Activated CD4-positive, CD25-positive, alpha-beta regulatory T cell treated with anti-CD3 and anti-CD28 coated beads, Interleukin-2, amount 50 U/mL, for 72 hours (primary cell): ENCODE measurements at regions not wholly inside any gene's neighbourhood (a gene's known extent, or its start where the extent isn't known, plus 50 kb on each side); places are given as distances from the start of the nearest gene placed in this dataset.

Experiments
- DNase-seq: peaks from one replicate; pipeline ENCODE4 v3.0.0; 2021

DNA sequence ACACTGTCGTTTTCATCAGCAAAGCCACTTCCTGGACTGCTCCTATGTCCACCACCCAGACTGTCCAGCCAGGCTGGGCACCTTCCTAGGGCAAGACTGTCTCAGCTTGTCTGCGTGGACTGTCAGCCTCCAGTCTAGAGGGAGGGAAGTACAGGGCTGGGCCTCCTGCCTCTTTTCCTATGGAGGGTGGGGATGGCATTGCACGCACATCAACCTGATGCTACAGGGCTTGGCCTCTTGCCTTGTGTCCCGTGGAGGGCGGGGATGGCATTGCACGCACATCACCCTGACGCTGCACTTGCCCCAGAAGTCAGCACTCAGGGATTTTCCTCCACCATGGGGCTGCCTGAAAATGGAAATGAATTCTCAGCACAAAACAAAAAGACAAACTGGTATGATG, 304.2 kb upstream of the CDH4 start:
- DNase-seq, result no peak

DNA sequence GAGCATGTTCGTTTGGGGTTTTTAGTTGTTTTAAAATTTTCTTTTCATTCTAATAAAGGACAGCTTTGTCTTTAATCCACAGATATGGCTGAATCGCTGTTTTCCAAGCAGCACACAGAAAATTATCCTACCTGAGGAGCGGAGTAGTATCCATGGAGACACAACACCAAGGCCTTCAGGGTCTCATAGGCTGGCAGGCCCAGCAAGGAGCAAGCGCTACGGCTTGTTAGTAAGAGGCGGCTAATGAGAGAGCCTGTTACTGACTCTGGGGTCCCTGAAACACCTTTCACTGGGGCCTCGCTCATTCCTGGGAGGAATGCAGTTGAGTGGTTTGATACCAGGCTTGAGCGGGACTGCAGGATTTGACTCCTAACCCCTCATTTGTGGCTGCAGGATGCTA, 303.8 kb upstream of the CDH4 start:
- no peak for DNase-seq

DNA sequence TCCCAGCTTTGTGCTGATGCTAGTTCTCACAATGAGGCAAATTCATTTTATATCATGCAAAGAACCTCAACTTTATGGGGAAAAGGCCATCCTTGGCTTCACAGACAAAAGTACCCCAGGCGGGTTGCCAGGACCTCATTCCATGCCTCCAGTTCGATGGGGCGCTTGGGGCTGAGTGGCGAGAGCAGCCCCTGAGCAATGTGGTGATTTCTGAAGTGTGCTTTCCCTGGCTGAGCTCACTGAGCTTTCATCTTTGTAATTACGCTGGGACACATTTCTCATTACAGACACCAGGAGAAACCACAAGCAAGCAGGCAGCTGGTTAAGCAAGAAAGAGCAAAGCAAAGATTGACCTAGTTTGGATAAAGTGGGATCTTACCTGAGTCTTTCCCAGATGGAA, 301.5 kb upstream of the CDH4 start:
- no peak for DNase-seq

DNA sequence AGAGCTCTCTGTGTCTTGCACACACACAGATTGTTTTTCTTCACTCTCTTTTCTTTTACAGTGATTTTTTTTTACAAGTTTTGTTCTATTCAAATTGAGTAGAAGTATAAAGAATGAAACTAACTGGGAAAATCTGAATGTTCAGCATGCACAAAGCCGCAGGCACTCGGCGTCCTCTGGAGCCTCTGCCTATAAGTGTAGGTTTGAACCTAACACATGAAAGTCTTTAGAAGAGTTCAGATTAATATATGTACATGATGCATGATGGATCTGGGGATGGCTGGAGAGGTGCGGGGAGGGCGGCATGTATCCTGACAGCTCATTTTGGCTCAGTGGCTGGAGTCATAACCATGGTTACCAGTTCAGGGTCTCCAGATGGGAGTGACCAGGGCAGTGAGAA, 301.1 kb upstream of the CDH4 start:
- no peak for DNase-seq

DNA sequence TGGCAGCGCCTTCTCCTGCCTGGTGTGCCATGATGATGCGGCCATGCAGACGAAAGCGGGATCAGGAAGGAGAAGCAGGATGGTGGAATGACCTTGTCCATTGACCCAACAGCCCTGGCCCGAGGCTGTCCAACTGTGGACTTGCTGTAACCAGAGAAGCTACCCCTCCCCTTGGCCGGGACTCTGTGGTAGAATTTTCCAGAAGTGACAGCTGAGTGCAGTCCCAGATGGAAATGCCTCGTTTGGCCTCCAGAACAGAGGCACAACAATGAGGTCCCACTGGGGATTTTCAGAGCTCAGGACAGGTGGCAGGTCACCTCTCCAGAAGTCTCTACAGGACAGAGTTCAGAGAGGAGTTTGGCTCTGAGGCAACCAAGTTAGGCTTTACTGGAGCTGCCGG, 299.2 kb upstream of the CDH4 start:
- DNase-seq, result no peak

- DNase-seq, result no peak
Measured at GRCh38 chr20:60953321-60953720, 298.7 kb upstream of the CDH4 start.

DNA sequence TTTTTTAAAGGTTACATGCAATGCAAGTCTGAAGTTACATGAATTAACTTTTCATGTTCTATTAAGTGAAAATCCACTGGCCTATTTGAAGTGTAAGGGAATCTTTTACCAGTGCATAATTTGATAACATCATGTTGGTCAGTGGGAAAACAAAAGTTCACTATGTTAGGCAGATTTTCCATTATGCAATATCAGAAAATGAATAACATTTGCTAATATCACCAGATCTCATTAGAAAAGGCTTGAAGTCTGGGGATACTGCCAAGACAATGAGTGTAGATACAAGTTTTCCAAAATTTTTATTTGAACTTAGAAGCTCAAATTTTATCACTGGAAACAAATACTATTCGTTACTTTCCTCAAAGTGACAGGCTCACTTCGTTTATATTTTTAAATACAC, 296.4 kb upstream of the CDH4 start:
- no peak for DNase-seq

DNA sequence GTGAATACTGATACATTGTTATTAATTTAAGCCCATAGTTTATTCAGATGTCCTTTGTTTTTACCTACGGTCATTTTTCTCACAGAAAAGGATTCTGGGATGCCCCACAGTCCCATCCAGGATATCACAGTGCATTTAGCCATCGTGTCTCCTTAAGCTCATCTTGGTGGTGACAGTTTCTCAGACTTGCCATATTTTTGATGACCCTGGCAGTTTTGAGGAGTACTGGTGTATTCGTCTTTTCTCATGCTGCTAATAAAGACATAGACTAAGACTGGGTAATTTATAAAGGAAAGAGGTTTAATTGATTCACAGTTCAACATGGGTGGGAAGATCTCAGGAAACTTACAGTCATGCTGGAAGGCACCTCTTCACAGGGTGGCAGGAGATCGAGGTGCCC, 295.9 kb upstream of the CDH4 start:
- DNase-seq, result no peak

GRCh38 chr20:60957621-60958020, 294.4 kb upstream of the CDH4 start:
- DNase-seq, result no peak

DNA sequence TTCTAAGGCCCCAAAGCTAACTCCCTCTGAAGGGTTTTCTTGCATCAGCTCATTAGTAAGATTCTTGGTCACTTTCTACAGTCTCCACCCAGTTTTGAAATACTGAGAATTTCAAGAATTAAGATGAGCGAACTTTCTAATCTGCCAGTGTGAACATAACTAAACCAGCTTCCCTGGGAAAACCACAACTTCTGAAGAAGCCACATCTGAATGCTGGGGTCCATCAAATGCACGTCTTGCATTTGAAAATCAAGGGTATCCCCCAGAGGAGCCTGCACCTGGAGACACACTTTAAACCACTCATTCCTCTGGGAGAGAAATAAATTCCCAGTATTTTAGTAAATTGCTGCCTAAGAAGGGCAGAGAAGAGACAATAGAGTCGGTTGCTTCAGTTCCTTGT, 292.1 kb upstream of the CDH4 start:
- DNase-seq, result no peak

- no peak for DNase-seq
Measured at GRCh38 chr20:60960500-60960899, 291.6 kb upstream of the CDH4 start.

DNA sequence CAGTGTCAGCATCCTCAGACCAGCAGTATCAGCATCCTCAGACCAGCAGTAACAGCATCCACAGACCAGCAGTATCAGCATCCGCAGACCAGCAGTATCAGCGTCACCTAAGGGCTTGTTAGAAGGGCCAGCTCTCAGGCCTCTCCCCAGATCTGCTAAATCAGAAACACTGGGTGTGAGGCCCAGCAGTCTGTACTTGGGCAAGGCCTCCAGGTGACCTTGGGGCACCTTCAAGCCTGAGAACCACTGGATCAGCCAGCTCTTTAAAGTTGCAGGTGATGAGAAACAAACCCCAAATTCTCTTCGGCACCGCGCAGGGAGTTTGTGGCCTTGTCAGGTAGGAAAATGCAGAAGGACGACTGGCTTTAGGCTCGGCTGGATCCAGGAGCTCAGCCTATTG, 290.5 kb upstream of the CDH4 start:
- DNase-seq, result no peak

DNA sequence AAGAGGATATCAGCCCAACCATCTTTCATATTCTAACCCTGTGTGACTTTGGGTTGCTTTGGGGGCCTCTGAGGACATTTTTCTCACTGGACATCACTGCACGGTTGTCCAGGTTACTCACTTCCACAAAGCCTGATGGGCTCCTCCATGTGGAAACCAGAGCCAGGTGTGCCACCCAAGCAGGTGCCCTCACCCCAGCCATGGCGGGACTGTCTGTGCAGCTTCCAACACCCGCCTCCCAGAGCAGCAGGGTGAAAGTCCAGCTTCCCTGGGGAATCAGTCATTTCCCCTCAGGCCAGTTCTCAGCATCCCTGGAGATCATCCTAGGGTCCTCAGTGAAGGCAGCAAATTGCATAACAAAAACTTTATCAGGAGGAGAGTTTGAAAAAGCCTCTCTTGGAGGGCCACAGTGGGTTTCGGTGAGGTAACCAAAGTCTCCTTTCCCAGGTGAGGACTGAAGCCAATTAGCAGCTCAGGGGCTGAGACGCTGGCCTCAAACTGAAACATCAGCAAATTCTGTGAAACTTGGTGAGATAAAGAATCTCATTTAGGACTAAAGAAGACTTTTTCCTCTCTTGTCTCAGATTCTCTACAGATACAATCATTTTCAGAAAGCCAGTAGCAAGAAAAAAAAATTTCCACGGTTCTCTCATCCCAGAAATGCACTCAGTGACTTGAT, 289.6 kb upstream of the CDH4 start:
- DNase-seq, result no peak

- DNase-seq, result no peak
Measured at GRCh38 chr20:60963146-60963545, 288.9 kb upstream of the CDH4 start.

DNA sequence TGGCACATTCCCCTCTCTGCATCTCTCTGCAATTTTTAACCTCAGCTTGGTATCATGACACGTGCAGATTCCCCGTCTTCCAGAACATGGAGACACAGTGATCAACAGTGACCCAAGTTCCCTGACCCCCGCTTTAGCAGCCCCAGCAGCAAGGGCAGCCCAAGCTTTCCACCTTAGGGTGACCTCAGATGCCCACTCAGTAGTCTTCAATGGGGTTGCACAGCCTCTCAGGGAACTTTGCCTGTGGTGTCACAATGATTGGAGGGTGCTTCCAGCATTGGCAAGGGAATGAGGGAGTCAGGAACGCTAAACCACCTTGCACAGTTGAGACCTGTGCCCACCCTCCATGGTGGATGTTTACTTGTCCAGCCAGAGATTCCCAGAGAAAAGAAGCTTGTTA, 287.1 kb upstream of the CDH4 start:
- no peak for DNase-seq

GRCh38 chr20:60966031-60966430, 286.0 kb upstream of the CDH4 start:
- DNase-seq, result no peak

DNA sequence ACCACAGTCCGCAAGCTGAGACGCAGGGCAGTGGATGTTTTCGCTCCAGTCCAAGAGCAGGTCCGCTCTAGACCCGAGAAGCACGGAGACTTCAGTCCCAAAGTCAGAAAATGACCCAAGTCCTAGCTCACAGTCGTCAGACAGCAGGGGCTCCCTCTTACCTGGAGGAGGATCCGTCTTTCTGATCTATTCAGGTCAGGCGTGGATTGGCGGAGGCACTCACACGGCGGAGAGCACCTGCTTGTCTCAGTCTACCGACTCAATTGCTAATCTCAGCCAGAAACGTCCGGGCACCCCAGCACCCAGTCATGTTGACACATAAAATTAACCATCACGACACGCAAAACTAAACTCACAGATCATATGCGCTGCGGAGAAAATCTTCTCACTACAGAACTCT, 285.3 kb upstream of the CDH4 start:
- no peak for DNase-seq

GRCh38 chr20:60967431-60968316, 284.4 kb upstream of the CDH4 start:
- DNase-seq, result no peak

DNA sequence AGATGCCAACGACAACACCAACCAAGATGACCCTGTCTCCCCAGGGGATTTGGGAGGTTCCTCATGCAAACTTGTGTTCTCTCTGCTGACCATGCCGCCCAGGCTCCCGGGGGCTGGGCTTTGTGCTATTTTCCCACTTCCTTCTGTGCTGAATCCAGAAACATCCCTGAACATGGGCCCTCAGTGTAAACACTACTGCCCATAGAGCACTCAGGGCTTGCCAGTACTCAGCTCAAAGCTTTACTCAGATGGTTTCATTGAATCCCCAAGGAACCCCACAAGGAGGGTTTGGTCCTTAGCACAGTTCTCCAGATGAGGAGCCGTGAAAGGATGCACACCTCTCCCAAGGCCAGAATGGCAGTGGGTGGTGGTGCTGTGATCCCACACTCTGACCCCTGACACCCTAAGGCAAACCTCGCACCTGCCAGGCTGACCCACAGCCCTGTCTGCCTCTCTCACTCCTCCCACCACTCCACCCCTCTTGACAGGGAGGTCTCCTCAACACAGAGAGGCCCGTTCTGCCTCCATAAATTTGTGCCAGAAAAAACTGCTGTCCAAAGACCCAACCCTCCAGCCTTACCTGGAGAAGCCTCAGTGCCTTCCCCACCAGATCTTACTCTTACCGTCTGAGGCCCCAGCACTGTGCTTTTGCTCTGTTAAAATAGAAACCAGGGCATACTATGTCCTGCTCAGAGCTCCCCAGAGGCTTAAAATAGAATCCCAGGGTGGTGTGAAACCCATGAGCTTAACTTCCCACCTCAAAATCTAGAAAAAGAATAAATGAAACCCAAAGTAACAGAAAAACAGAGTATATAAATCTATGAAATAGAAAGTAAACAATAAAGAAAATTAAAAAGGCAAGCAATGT, 283.0 kb upstream of the CDH4 start:
- no peak for DNase-seq

DNA sequence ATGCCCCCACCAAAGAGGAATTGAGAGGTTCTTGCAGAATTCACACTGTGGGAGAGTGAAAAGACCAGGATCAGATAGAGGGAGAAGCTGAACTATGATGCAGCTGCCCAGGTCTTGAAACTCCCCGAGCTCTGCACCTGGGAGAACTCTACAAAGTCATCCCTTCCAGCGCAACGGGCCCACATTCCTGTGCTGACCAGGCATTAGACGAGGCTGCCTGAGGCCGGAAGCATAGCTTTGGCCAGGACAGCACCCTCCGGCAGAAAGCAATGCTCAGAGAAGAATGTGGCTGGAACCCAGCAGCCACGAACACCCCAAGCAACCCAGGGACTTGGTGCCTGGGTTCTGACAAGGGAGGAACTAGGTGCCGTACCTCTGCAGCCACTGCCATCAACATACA, 281.5 kb upstream of the CDH4 start:
- no peak for DNase-seq

DNA sequence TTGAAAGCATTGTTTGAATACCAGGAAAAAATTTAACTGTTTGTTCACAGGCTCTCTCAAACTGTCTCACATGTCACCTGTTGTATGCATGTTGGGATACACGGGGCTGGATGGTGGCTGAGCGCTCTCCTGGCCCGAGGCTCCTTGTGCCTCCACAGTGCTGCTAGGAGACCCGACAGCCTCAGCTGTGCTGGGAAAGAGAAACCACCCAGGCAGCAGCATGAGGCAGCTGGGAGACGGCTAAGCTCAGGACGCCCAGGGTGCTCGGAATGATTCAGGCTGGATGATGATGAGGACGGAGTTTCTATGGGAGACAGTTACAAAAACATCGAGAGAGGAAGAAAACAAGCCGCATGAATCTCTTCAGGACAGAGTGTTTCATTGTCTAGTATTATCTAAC, 278.0 kb upstream of the CDH4 start:
- DNase-seq, result no peak

DNA sequence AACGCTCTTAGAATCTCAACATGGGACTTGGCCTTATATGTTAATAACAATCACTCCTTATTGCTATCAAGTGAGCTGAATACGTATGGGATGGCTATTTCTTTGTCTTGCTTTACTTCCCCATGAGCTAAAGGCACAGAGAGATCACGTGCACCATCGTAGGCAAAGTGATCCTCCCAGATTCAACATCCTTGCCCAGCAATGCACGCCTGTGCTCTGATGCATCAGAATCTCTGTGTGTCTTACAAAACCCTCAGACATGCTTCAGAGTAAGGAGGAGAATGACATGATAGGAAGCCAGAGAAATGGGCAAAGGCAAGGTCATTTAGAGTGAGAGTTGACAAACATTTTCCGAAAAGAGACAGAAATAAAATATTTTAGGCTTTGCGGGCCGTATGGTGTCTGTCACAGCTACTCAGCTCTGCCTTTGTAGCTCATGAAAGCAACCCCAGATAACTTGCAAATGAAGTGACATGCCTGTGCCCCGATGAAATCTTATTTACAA, 277.6 kb upstream of the CDH4 start:
- no peak for DNase-seq

GRCh38 chr20:60976139-60976538, 275.9 kb upstream of the CDH4 start:
- no peak for DNase-seq

- DNase-seq, result no peak
Measured at GRCh38 chr20:60976913-60977312, 275.1 kb upstream of the CDH4 start.
